Stimulated activated CD4-positive, alpha-beta T cell treated with anti-CD3 and anti-CD28 coated beads, Interleukin-1b, Interleukin-23, amount 100 ng/mL, for 4 hours (primary cell): ENCODE measurements at regions not wholly inside any gene's neighbourhood (a gene's known extent, or its start where the extent isn't known, plus 50 kb on each side); places are given as distances from the start of the nearest gene placed in this dataset.

Experiments
- DNase-seq, 2 donors: peaks; one replicate each; pipeline ENCODE4 v3.0.0-alpha.2; 2020; ENCODE audit warnings: low read depth in 2 of 2

DNA sequence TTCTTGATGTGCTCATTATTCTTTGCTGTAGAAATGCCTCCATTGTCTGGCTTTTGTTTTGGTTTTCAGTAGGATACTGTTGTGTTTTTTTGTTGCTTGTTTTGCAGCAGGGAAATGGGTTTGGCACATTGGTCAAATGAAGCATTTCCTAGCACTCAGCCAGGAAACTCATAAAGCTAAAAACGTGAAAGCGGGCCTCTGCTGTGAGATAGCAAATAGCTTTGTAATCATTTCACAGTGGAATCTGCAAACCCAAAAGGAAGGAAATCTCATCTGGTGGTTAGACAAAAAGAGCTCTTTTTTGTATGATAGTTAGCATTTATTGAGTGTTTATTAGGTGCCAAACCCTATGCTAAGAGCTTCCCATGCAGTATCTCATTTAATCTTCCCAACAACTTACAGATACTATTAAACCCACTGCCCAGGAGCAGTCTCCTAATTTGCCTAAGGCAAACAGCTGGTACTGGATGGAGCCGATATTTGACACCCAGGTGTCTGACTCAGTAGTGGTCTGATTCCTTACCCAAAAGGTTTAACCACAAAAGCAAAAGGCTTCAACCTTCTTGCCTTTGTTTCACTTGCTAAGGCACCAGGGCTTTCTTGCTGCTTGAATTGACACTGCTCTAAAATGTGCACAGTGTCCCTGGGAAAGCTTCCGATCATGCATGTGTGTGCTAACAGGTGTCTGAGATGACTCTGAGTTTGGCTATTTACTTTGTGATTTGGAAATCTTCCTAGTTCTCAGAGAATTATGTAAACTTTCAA, 527.9 kb upstream of the MDFIC2 start:
- no peak for DNase-seq

DNA sequence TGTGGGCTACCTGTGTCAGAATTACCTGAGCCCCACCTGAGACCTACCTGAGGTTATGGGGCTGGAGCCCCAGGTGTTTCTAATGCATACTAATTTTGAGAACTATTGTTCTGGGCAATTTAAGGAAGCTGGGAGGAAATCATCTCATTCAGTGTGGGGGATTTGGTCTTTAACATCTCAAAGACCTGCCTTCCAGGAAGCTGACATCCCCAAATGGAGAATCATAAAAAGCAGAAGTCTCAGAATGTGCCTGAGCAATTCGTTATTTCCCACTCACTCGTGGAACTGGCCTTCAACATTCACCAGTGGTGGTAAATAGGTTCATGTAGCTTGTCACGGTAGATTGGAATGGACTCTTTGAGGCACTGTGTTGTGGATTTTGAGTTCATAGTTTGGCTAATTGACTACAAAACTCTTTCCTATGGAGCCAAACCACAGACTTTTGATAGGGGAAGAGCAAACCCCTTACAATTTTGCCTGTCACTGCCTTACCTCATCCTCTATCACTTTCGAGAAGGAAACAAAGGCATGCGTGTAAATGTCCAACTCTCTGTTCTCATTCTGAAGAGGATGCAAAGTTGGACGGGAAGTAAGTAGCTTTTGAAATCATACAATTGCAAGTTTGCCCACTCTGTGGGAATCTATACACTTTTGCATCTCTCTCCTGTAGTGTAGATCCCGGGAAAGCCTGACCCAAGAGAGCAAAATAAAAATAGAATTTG, 521.0 kb upstream of the MDFIC2 start:
- no peak for DNase-seq

GRCh38 chr3:70832834-70833205, 520.4 kb upstream of the MDFIC2 start:
- no peak for DNase-seq

DNA sequence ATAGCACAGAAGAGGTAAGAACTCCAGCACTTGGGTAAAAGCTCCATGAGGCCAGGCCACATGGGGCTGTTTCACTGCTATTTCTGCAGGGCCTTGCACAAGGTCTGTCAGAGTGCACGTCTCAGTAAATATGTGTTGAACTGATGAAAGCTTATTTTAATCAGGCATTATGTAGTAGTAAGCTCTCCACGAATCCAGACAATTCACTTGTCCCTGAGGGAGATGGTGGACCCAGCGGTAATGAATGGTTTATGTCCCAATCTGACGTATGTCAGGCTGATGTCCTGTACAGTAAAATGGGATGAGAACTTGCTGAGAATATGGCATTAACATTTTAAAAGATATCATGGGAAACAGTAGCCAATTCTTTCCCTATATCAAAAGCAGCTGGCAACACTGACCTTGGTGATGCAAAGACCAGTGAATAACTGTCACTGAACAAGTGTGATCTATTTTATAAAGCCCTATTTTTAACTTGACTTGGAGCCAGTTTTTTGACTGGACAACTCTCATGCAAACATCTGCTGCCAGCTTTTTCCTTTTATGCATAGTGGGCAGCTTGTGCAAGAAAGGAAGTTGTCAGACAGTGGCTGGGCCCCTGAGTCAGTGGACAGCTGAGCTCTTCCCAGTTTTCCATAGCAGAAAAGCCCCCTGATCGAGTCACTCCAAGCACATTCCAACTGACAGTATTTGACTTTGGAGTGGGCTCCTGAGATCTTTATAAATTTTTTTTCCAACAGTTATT, 519.8 kb upstream of the MDFIC2 start:
- DNase-seq: no peak

DNA sequence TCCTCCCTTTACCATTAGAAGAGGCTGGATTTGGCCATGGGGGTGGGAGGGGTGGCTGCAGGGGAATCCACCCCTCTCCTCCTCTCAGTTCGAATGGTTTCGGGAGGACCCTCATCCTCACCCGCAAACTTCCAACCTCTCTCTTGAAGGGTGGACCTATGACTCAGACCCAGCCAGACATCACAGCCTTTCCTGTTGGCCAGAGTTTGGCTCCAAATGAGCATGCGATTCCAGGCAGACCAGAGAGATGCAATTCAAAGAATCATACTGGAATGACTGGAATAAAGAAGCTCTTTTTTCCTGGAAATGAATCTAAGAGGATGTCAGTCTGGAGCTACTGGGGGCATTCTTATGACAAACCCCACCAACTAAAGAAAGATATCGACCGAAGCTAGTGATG, 516.7 kb upstream of the MDFIC2 start:
- DNase-seq: no peak

GRCh38 chr3:70824773-70825172, 512.3 kb upstream of the MDFIC2 start:
- DNase-seq: no peak

DNA sequence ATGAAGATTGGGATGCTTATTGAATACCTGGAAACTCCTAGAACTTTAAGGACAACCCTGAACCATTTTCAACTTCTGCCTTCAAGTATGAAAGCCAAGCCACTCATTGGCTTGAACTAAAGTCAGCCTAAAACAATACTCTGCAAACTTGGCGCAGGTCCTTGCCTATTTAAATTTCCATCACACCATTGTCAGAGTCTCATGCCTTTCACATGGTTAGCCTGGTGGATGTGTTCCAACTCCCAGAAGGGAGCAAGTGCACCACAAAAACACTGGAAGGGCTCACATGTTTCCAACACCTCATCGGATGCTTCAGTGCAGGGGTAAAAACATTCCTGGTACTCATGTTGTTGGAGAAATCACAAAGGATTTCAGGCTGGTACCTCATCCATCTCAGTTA, 511.6 kb upstream of the MDFIC2 start:
- no peak for DNase-seq

DNA sequence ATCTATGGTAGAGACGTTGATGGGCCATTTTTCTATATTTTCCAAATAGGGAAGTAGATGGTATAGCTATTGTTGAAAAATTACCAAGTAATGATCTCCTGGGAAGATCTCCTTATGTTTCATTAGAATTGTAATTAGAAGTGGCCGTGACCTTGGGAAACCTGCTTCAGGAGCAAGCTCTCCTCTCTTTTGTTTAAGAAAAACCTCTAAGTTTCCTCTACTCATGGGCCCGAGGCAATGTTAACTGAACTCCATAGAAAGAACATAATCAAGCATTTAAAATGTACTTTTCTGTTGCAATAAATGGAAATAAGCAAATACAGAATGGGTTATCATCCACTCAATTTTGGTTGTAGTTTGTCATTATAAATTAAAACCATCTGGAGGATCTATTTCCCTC, 511.2 kb upstream of the MDFIC2 start:
- no peak for DNase-seq

DNA sequence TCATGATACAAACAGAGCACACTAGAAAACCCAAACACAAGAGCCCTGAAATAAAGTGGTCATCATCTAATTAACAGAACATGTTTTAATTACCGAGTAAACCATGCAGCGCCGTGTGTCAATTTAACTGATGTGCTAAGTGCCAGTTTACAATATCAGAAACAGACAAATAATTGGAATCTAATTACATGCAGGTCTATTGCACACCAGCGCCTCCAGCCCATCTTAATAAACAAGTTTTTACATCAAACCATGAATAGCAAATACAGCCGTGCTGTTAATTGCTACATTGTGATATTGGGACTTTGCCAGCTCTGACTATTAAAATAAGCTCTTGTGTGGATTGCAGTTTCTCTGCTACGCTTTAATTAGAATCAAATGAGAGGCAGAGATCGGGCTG, 510.2 kb upstream of the MDFIC2 start:
- DNase-seq: no peak

DNA sequence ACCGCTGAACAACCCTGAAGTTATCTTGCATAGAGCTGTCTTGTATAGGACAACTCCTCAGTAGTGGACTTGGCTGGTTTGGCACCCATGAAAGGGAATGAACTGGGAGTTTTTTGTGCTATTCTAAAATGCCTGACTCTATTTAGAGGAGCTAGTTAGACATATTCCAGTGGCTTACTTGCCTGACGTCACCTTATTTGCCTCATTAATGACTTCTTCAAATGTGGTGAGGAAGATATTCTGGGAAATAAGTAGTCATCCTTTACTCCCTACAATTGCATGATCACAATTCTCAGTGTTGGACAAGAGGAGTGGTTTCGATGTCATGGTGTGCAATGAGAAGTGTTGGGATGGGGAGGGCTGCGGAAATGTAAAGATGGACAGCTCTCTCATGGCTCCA, 509.2 kb upstream of the MDFIC2 start:
- no peak for DNase-seq

GRCh38 chr3:70820397-70820796, 508.0 kb upstream of the MDFIC2 start:
- no peak for DNase-seq

GRCh38 chr3:70818145-70818544, 505.7 kb upstream of the MDFIC2 start:
- no peak for DNase-seq

- no peak for DNase-seq
These were observed 503.9 kb upstream of the MDFIC2 start for GRCh38 chr3:70816346-70816745.

GRCh38 chr3:70815817-70816216, 503.4 kb upstream of the MDFIC2 start:
- no peak for DNase-seq

DNA sequence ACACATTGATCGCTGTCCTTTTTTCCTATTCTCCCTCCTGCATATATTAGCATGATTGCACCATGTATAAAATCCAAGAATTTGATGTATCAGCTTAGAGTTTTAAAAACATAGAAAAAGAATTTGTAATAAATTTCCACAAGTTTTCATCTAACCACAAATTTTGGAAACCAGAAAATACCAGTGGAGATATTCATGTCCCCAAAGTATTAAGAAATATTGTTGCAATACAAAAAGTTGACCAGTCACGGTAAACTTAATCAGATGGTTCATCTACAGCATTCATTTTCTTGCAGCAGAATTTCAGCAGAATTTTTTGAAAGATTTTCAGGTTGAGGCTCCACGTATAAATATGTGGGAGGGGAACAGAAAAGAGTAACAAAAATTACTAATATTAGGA, 500.9 kb upstream of the MDFIC2 start:
- no peak for DNase-seq

- DNase-seq: no peak
These were observed 499.4 kb upstream of the MDFIC2 start for GRCh38 chr3:70811880-70812279.

GRCh38 chr3:70808881-70809280, 496.4 kb upstream of the MDFIC2 start:
- DNase-seq: no peak

GRCh38 chr3:70806556-70806955, 494.1 kb upstream of the MDFIC2 start:
- no peak for DNase-seq

DNA sequence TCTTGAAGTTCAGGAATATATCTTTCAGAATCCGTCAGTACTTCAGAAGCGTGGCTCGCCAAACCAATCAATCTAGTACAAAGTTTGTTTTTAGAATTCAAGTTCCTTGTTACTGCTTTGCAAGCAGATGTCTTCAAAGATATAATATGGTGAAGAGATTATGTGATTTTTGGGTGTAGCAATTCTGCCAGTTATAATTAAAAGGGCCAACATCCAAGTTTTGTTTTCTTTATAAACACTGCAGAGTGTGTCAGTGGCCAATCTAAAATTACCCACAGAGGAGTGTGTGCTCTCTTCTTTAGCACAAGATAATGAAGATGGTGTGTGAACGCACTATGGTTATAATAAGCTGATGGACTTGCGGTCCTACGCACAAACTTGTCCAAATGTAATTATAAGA, 493.6 kb upstream of the MDFIC2 start:
- DNase-seq: no peak

DNA sequence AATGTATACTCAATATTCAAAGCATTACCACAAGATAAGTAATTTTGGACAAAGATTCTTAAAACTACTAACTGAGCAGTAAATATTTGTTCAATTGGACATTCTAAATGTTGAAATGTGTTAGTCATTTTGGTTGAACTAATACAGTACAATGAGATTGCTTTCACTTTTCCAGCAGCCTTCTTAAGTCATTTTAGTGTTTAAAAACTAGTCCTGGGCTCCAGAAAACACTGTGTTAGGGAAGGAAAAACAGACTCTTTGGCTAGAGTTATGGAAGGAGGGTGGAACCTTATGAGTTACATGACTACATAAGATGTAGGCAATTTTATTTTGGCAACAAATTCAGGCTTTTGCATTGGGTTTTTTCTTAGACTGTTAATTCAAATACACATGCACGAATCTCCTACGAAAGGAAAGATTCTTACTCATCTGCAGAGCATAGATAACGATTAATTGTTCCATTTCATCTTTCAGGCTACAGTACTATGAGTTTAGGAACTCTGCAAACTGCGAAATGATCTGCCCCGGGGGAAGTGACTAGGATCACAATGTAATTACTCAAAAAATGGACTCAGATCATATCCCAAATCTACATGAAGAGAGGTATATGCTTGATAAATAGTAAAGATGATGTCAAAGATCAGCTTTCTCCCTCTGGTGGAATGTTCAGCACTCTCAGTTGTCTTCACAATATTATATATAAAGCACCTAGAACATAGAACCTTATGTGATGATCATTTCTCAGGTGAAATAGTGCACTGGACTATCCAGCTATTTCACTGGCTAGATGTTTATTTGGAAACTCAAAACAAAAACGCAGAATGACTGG, 492.8 kb upstream of the MDFIC2 start:
- DNase-seq: no peak

GRCh38 chr3:70803891-70804290, 491.5 kb upstream of the MDFIC2 start:
- DNase-seq: no peak

GRCh38 chr3:70803319-70803718, 490.9 kb upstream of the MDFIC2 start:
- DNase-seq: no peak
